ENCODE measurements at regions not wholly inside any gene's neighbourhood (a gene's known extent, or its start where the extent isn't known, plus 50 kb on each side); places are given as distances from the start of the nearest gene placed in this dataset.

- TF ChIP-seq POLR2A (IDR thresholded peaks at IDR 0.05) (no peak), CTCF (IDR thresholded peaks at IDR 0.05) (no peak)
These were observed 165.4 kb downstream of the KCTD12 start for GRCh38 chr13:76720821-76721220.

Data from tibial nerve (tissue), 3 donors.